ENCODE measurements at regions not wholly inside any gene's neighbourhood (a gene's known extent, or its start where the extent isn't known, plus 50 kb on each side); places are given as distances from the start of the nearest gene placed in this dataset.

DNA sequence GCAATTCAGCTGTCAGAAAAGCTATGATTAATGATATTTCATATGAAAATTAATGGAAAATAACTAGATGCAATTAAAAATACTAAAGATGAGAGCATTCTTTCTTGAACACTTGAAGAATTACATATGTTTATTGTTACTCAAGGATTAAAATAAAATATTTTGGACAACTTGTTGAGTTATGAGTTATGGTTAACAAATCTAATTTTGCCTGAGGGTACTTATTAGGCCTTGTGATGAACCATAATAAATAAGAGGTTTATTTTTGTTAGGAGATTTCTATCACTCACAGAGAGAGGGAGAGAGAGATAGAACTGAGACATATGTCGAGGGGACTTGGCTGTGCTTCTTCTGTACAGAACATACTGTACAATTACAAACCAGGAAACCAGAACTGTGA, 183.7 kb downstream of the ISL1 start:
- Mint-ChIP-seq H3K4me1 (no peaks in the 10 kb centered on the region), H3K27me3 (no peaks in the 10 kb centered on the region)
- H3K36me3 ChIP-seq (ENCODE audit: insufficient read depth, low read length): no peaks in the 10 kb centered on the region

DNA sequence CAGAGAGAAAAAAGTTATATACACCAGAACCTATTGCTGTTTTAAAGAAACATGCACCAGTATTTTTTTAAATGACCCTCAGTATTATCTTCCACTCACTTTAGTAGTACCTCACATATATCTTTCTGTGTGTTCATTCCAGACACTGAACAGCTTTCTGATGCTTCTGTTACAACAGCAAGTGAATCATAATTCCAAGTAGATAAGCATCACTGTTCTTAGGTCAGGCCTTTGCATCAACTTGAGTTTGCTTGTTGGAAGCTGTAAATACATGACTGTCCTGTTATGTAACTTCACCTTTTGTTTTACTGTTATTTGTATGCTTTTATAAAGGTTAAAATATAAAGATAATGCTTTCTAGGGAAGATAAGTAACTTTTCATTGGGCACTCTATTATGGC, 184.4 kb downstream of the ISL1 start:
- H3K4me3 Mint-ChIP-seq: no peak overlapping the region
- Histone ChIP-seq H3K36me3 (ENCODE audit: insufficient read depth, low read length) (no peaks in the 10 kb centered on the region), H3K4me1 (ENCODE audit: insufficient read depth, low read length) (no peaks in the 10 kb centered on the region), H3K4me3 (ENCODE audit: low read length) (no peak overlapping the region), H3K27ac (ENCODE audit: low read depth, low read length) (no peak overlapping the region), H3K27me3 (ENCODE audit: insufficient read depth, low read length, poor library complexity, severe bottlenecking) (no peaks in the 10 kb centered on the region), H3K9me3 (ENCODE audit: low read length) (no peaks in the 10 kb centered on the region)
- ChIA-PET CTCF (no interaction called here), POLR2A (no interaction called here)
- DNase-seq: no peak
- no peaks in the 10 kb centered on the region for H3K4me1 Mint-ChIP-seq
- H3K36me3 Mint-ChIP-seq: no peaks in the 10 kb centered on the region
- H3K27me3 Mint-ChIP-seq: no peaks in the 10 kb centered on the region
- H3K27ac Mint-ChIP-seq: no peak overlapping the region
- peaks cover 0 to 22% (median 2%) of the 10 kb centered on the region in 5 donors for H3K9me3 Mint-ChIP-seq

More for the DNA sequence above, 183.7 kb downstream of the ISL1 start:
- H3K27me3 ChIP-seq (ENCODE audit: insufficient read depth, low read length, poor library complexity, severe bottlenecking): no peaks in the 10 kb centered on the region
- H3K9me3 ChIP-seq (ENCODE audit: low read length): no peaks in the 10 kb centered on the region
- no peaks in the 10 kb centered on the region for H3K4me1 ChIP-seq (ENCODE audit: insufficient read depth, low read length)
- no peaks in the 10 kb centered on the region for H3K36me3 Mint-ChIP-seq
- H3K4me3 Mint-ChIP-seq: no peak overlapping the region
- POLR2A ChIA-PET: no interaction called here
- no peak overlapping the region for H3K27ac ChIP-seq (ENCODE audit: low read depth, low read length)
- CTCF ChIA-PET: no interaction called here
- no peak overlapping the region for H3K4me3 ChIP-seq (ENCODE audit: low read length)
- no peak for DNase-seq
- H3K27ac Mint-ChIP-seq: no peak overlapping the region
- H3K9me3 Mint-ChIP-seq: peaks cover 0 to 22% (median 2%) of the 10 kb centered on the region in 5 donors

GRCh38 chr5:51573835-51574234, 190.6 kb downstream of the ISL1 start:
- POLR2A ChIA-PET: no interaction called here
- no peak for DNase-seq
- CTCF ChIA-PET: no interaction called here
- peaks cover 0 to 21% (median 10%) of the 10 kb centered on the region in 5 donors for H3K9me3 Mint-ChIP-seq
- H3K4me3 Mint-ChIP-seq: no peak overlapping the region
- H3K36me3 ChIP-seq (ENCODE audit: insufficient read depth, low read length): no peaks in the 10 kb centered on the region
- no peaks in the 10 kb centered on the region for H3K36me3 Mint-ChIP-seq
- no peak overlapping the region for H3K27ac ChIP-seq (ENCODE audit: low read depth, low read length)
- no peaks in the 10 kb centered on the region for H3K27me3 ChIP-seq (ENCODE audit: insufficient read depth, low read length, poor library complexity, severe bottlenecking)
- H3K9me3 ChIP-seq (ENCODE audit: low read length): no peaks in the 10 kb centered on the region
- no peak overlapping the region for H3K4me3 ChIP-seq (ENCODE audit: low read length)
- no peak overlapping the region for H3K27ac Mint-ChIP-seq
- no peaks in the 10 kb centered on the region for H3K4me1 ChIP-seq (ENCODE audit: insufficient read depth, low read length)
- H3K27me3 Mint-ChIP-seq: no peaks in the 10 kb centered on the region
- H3K4me1 Mint-ChIP-seq: no peaks in the 10 kb centered on the region

GRCh38 chr5:51582871-51583394, 199.7 kb downstream of the ISL1 start:
- Histone ChIP-seq H3K4me3 (ENCODE audit: low read length) (no peak overlapping the region), H3K27ac (ENCODE audit: low read depth, low read length) (no peak overlapping the region), H3K4me1 (ENCODE audit: insufficient read depth, low read length) (no peaks in the 10 kb centered on the region), H3K36me3 (ENCODE audit: insufficient read depth, low read length) (no peaks in the 10 kb centered on the region), H3K9me3 (ENCODE audit: low read length) (no peaks in the 10 kb centered on the region), H3K27me3 (ENCODE audit: insufficient read depth, low read length, poor library complexity, severe bottlenecking) (no peaks in the 10 kb centered on the region)
- Mint-ChIP-seq H3K36me3 (no peaks in the 10 kb centered on the region), H3K9me3 (peaks cover 4 to 20% (median 6%) of the 10 kb centered on the region in 5 donors), H3K27me3 (no peaks in the 10 kb centered on the region), H3K27ac (no peak overlapping the region), H3K4me3 (no peak overlapping the region), H3K4me1 (no peaks in the 10 kb centered on the region)
- ChIA-PET CTCF (no interaction called here), POLR2A (no interaction called here)
- no peak for DNase-seq

- ChIA-PET POLR2A (no interaction called here), CTCF (no interaction called here)
- Mint-ChIP-seq H3K4me1 (no peaks in the 10 kb centered on the region), H3K9me3 (peaks cover 0 to 13% (median 2%) of the 10 kb centered on the region in 5 donors), H3K27ac (no peak overlapping the region), H3K36me3 (no peaks in the 10 kb centered on the region), H3K4me3 (no peak overlapping the region), H3K27me3 (no peaks in the 10 kb centered on the region)
- no peaks in the 10 kb centered on the region for H3K27me3 ChIP-seq (ENCODE audit: insufficient read depth, low read length, poor library complexity, severe bottlenecking)
- DNase-seq: no peak
- H3K4me3 ChIP-seq (ENCODE audit: low read length): no peak overlapping the region
- no peaks in the 10 kb centered on the region for H3K9me3 ChIP-seq (ENCODE audit: low read length)
- H3K27ac ChIP-seq (ENCODE audit: low read depth, low read length): no peak overlapping the region
- no peaks in the 10 kb centered on the region for H3K4me1 ChIP-seq (ENCODE audit: insufficient read depth, low read length)
- no peaks in the 10 kb centered on the region for H3K36me3 ChIP-seq (ENCODE audit: insufficient read depth, low read length)
Measured at GRCh38 chr5:51598026-51598425, 214.8 kb downstream of the ISL1 start.

GRCh38 chr5:51599587-51599986, 216.3 kb downstream of the ISL1 start:
- H3K27ac ChIP-seq (ENCODE audit: low read depth, low read length): no peak overlapping the region
- ChIA-PET POLR2A (no interaction called here), CTCF (no interaction called here)
- H3K9me3 ChIP-seq (ENCODE audit: low read length): no peaks in the 10 kb centered on the region
- H3K4me3 ChIP-seq (ENCODE audit: low read length): no peak overlapping the region
- H3K36me3 Mint-ChIP-seq: no peaks in the 10 kb centered on the region
- no peaks in the 10 kb centered on the region for H3K4me1 ChIP-seq (ENCODE audit: insufficient read depth, low read length)
- no peak for DNase-seq
- peaks cover 0 to 17% (median 2%) of the 10 kb centered on the region in 5 donors for H3K9me3 Mint-ChIP-seq
- no peaks in the 10 kb centered on the region for H3K27me3 ChIP-seq (ENCODE audit: insufficient read depth, low read length, poor library complexity, severe bottlenecking)
- no peaks in the 10 kb centered on the region for H3K36me3 ChIP-seq (ENCODE audit: insufficient read depth, low read length)
- no peak overlapping the region for H3K4me3 Mint-ChIP-seq
- no peaks in the 10 kb centered on the region for H3K27me3 Mint-ChIP-seq
- H3K4me1 Mint-ChIP-seq: no peaks in the 10 kb centered on the region
- no peak overlapping the region for H3K27ac Mint-ChIP-seq

GRCh38 chr5:51604324-51604723, 221.1 kb downstream of the ISL1 start:
- ChIA-PET CTCF (no interaction called here), POLR2A (no interaction called here)
- Histone ChIP-seq H3K4me3 (ENCODE audit: low read length) (no peak overlapping the region), H3K36me3 (ENCODE audit: insufficient read depth, low read length) (no peaks in the 10 kb centered on the region), H3K4me1 (ENCODE audit: insufficient read depth, low read length) (no peaks in the 10 kb centered on the region), H3K27ac (ENCODE audit: low read depth, low read length) (no peak overlapping the region), H3K27me3 (ENCODE audit: insufficient read depth, low read length, poor library complexity, severe bottlenecking) (no peaks in the 10 kb centered on the region), H3K9me3 (ENCODE audit: low read length) (no peaks in the 10 kb centered on the region)
- Mint-ChIP-seq H3K4me3 (no peak overlapping the region), H3K27ac (no peak overlapping the region), H3K36me3 (no peaks in the 10 kb centered on the region), H3K4me1 (no peaks in the 10 kb centered on the region), H3K27me3 (no peaks in the 10 kb centered on the region), H3K9me3 (peaks cover 0 to 35% (median 4%) of the 10 kb centered on the region in 5 donors)
- DNase-seq: no peak

DNA sequence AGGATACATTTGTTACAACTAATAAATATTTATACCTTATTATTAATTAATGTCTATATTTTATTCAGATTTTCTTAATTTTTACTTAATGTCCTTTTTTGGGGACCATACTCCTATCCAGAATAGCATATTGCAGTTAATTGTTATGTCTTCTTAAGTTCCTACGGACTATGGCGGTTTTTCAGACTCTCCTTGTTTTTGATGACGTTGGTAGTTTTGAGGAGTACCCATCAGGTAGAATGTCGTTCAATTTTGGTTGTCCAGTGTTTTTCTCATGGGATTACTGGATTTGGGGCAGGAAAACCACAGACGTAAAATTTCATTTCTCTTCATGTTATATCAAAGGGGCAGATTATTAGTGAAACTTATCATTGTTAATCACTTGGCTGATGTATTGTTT, 223.7 kb downstream of the ISL1 start:
- no peaks in the 10 kb centered on the region for H3K27me3 ChIP-seq (ENCODE audit: insufficient read depth, low read length, poor library complexity, severe bottlenecking)
- Mint-ChIP-seq H3K27ac (no peak overlapping the region), H3K4me1 (no peaks in the 10 kb centered on the region), H3K9me3 (peaks cover 0 to 26% (median 3%) of the 10 kb centered on the region in 5 donors), H3K4me3 (no peak overlapping the region), H3K36me3 (no peaks in the 10 kb centered on the region), H3K27me3 (no peaks in the 10 kb centered on the region)
- no peaks in the 10 kb centered on the region for H3K4me1 ChIP-seq (ENCODE audit: insufficient read depth, low read length)
- H3K27ac ChIP-seq (ENCODE audit: low read depth, low read length): no peak overlapping the region
- no peaks in the 10 kb centered on the region for H3K9me3 ChIP-seq (ENCODE audit: low read length)
- H3K4me3 ChIP-seq (ENCODE audit: low read length): no peak overlapping the region
- ChIA-PET POLR2A (no interaction called here), CTCF (no interaction called here)
- no peaks in the 10 kb centered on the region for H3K36me3 ChIP-seq (ENCODE audit: insufficient read depth, low read length)
- DNase-seq: no peak

DNA sequence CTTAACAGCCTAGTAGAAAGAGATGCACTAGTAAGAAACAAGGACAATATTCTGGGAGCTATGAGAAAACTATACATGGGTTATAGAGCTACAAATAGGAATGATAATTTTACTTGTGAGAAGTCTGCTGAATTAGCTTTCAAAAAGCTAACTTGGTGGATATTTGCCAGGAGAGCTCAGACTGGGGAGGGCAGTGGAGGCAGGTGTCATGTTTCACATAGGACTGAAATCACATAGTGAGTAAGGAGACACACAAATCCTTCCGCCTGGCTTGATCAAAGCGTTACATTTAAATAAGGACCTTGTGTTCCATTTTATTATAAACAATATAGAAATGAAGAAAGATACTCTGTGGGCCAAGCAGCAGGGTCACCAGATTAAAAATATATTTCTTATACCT, 235.0 kb downstream of the ISL1 start:
- Mint-ChIP-seq H3K36me3 (no peaks in the 10 kb centered on the region), H3K9me3 (peaks cover 0 to 4% (median 0%) of the 10 kb centered on the region in 5 donors), H3K27ac (no peak overlapping the region), H3K27me3 (no peaks in the 10 kb centered on the region), H3K4me3 (no peak overlapping the region), H3K4me1 (no peaks in the 10 kb centered on the region)
- Histone ChIP-seq H3K27me3 (ENCODE audit: insufficient read depth, low read length, poor library complexity, severe bottlenecking) (no peaks in the 10 kb centered on the region), H3K4me3 (ENCODE audit: low read length) (no peak overlapping the region), H3K36me3 (ENCODE audit: insufficient read depth, low read length) (no peaks in the 10 kb centered on the region), H3K4me1 (ENCODE audit: insufficient read depth, low read length) (no peaks in the 10 kb centered on the region), H3K9me3 (ENCODE audit: low read length) (no peaks in the 10 kb centered on the region), H3K27ac (ENCODE audit: low read depth, low read length) (no peak overlapping the region)
- ChIA-PET POLR2A (no interaction called here), CTCF (no interaction called here)
- no peak for DNase-seq

All from CD8-positive, alpha-beta memory T cell (primary cell).